ENCODE measurements at regions not wholly inside any gene's neighbourhood (a gene's known extent, or its start where the extent isn't known, plus 50 kb on each side); places are given as distances from the start of the nearest gene placed in this dataset.

DNA sequence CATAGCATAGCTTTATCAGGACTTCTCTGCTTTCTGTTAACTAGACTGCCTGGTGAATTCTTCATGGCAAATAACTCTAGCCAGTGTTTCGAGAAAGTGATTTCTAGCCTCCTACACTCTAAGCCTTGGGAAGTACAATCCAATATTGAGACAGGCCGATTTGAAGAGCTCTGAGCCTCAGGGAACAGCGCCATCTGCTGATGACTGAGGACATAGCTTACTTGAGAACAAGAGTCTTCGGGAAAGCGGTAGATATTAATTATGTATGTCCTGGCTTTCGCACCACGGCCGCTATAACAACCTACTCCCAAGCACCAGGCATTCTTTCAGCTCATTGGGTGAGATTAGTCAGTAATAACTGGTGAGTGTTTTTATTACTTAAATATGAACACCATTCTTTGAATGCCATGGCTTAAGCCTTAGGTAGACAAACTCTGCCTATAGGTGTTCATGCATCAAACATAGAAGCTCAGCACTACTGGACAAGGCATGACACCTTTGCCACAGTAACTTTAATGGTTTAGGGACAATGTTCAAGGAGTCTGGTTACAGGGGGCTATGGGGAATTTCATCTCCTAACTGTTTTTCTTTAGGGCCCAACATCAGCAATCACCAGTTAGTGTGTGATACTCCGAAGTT is 518.6 kb downstream of the BMP2 start:
- intact Hi-C loops (cut with DNase I), result no loop called here
- Histone ChIP-seq H3K4me1 (no peaks in the 10 kb centered on the region), H3K9me3 (no peaks in the 10 kb centered on the region), H3K27ac (no peak overlapping the region), H3K27me3 (peaks cover 9% of the 10 kb centered on the region), H3K36me3 (no peaks in the 10 kb centered on the region), H3K4me3 (no peak overlapping the region)
- peak; percentile 67 for DNase-seq
- TF ChIP-seq, protein P1, sequence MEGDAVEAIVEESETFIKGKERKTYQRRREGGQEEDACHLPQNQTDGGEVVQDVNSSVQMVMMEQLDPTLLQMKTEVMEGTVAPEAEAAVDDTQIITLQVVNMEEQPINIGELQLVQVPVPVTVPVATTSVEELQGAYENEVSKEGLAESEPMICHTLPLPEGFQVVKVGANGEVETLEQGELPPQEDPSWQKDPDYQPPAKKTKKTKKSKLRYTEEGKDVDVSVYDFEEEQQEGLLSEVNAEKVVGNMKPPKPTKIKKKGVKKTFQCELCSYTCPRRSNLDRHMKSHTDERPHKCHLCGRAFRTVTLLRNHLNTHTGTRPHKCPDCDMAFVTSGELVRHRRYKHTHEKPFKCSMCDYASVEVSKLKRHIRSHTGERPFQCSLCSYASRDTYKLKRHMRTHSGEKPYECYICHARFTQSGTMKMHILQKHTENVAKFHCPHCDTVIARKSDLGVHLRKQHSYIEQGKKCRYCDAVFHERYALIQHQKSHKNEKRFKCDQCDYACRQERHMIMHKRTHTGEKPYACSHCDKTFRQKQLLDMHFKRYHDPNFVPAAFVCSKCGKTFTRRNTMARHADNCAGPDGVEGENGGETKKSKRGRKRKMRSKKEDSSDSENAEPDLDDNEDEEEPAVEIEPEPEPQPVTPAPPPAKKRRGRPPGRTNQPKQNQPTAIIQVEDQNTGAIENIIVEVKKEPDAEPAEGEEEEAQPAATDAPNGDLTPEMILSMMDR (IDR thresholded peaks at IDR 0.05), result peak; percentile 76
- ATAC-seq, result peak; percentile 94

DNA sequence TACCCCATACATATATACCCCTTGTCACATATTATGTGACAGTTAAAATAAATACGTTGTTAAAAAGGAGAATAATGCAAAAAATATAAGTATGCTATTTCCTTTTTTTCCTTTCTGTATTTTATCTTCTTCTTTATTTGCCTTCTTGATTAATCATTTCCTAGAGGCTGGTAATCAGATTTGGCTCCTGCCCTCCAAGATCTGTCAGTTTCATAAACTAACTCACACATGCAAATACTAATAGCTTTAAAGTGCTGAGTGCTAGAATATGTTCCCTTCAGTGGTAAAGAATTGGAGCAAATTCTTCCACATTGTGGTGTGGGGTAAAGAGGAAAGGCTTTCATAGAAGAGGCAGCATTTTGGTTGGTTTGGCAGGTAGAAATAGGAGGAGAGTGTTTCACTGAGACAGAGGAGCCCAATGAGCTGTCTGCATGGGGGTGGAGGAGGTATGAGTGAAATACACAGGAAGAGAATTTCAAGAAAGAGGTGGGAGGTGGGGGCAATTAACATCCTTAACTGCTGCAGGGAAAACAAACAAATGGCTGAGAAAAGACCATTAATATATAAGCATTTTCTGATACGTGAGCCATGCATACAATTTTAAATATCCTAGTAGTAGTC is 523.9 kb downstream of the BMP2 start:
- ATAC-seq (no peak), DNase-seq (no peak)
- H3K4me1 ChIP-seq, result no peaks in the 10 kb centered on the region
- H3K4me3 ChIP-seq, result no peak overlapping the region
- H3K9me3 ChIP-seq, result no peaks in the 10 kb centered on the region
- intact Hi-C loops (cut with DNase I), result no loop called here
- H3K27me3 ChIP-seq, result peaks cover 6% of the 10 kb centered on the region
- H3K27ac ChIP-seq, result no peak overlapping the region
- TF ChIP-seq, protein P1 (IDR thresholded peaks at IDR 0.05), result no peak
- H3K36me3 ChIP-seq, result no peaks in the 10 kb centered on the region

DNA sequence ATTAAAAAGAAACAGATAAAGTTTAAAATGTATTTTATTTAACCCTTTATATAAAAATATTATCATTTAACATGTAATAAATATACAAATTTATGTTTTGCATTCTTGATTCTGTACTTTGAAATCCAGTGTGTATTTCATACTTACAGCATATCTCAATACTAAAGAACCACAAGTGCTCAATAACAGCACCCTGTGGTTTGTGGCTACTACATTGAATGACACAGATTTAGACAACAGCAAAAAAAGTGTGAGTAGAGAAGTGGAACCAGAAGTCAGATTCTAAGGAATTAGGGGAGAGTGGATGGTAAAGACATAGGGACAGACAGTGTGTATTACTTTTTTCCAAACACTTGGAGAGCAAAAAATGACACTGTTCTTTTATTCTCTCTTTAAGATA is 524.5 kb downstream of the BMP2 start:
- no peaks in the 10 kb centered on the region for H3K9me3 ChIP-seq
- H3K36me3 ChIP-seq, result no peaks in the 10 kb centered on the region
- H3K27ac ChIP-seq, result no peak overlapping the region
- TF ChIP-seq, protein P1 (IDR thresholded peaks at IDR 0.05), result no peak
- intact Hi-C loops (cut with DNase I), result no loop called here
- peaks cover under 1% of the 10 kb centered on the region for H3K27me3 ChIP-seq
- no peak for ATAC-seq
- H3K4me3 ChIP-seq, result no peak overlapping the region
- DNase-seq, result no peak
- no peaks in the 10 kb centered on the region for H3K4me1 ChIP-seq

DNA sequence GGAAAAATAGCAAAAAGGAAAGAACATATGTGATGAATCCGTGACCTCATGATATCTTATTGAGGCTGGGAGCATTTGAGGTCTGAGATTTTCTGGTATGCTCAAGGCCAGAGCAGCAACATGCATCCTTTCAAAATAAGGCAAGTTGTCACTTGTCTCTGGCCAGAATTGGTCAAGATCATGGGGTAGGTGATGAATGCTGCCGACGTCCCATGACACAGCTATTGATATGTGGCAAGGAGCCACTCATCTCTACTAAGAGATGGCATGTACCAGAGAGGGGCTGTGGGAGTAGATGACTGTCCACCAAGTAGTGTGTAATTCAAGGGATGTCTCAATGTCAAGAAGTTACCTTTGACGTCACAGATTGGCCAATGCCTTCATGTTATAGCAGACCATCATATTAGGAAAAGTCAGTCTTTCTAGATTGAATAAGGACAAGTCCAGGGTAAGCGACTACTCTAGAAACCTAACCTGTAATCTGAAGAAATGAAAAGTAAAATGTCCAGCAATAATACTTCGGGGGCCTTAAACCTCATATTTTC is 527.4 kb downstream of the BMP2 start:
- Histone ChIP-seq H3K36me3 (no peaks in the 10 kb centered on the region), H3K9me3 (no peaks in the 10 kb centered on the region), H3K4me1 (no peaks in the 10 kb centered on the region), H3K27me3 (no peaks in the 10 kb centered on the region), H3K4me3 (no peak overlapping the region), H3K27ac (no peak overlapping the region)
- intact Hi-C loops (cut with DNase I), result no loop called here
- TF ChIP-seq, protein P1 (IDR thresholded peaks at IDR 0.05), result no peak
- DNase-seq, result no peak
- no peak for ATAC-seq

DNA sequence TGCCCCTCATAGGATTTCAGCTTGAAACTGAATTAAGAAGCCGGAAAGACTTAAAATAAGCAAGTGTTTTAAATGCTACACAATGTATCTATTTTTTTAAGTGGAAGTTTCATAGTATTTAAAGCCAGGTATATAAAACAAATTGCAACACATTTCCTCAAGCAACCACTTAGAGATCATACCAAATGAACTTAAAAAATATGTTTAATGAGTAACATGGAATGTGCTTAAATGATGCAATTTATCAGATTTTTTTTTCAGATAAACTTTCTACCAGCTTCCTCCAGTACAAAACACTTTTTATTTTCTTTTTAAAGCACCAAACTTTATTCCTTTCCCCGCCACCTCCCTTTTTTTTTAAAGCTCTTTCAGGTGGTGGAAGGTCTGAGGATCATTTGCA is 534.3 kb downstream of the BMP2 start:
- DNase-seq (no peak), ATAC-seq (no peak)
- Histone ChIP-seq H3K4me3 (no peak overlapping the region), H3K9me3 (no peaks in the 10 kb centered on the region), H3K27ac (no peak overlapping the region), H3K36me3 (no peaks in the 10 kb centered on the region), H3K27me3 (no peaks in the 10 kb centered on the region), H3K4me1 (no peaks in the 10 kb centered on the region)
- TF ChIP-seq, protein P1 (IDR thresholded peaks at IDR 0.05), result no peak
- intact Hi-C loops (cut with DNase I), result no loop called here

All from upper lobe of right lung (tissue), 1 donor.